HG02981 (cell line): ENCODE measurements at regions not wholly inside any gene's neighbourhood (a gene's known extent, or its start where the extent isn't known, plus 50 kb on each side); places are given as distances from the start of the nearest gene placed in this dataset.
"Not testable (repeated sequence)": the region's sequence is repeated elsewhere in the genome, so short reads cannot be mapped to it uniquely, and the experiment has no call there.

Experiments
- ATAC-seq: cut with Tn5 transposase; IDR thresholded peaks from one replicate; pipeline ENCODE4 v1.9.1; 2021; ENCODE audit warnings: mild to moderate bottlenecking, moderate library complexity; ENCODE audit not compliant: unreplicated experiment

DNA sequence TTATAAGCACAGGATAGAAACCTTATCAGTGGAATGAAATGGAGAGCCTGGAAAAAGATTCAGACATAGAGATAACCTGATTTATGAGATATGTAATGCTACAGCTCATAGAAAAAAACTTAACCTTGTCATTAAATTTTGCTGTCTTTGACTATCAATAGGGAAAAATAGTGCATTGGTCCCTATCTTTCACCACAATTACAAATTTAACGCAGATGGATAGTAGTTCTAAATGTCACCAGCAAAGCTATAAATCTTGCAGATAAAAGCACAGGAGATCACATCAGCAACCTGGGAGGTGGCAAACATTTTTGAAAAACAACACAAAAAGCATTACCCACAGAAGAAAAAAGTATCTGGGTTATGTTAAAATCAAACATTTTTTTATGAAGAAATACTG is 831.6 kb downstream of the BRINP3 start:
- ATAC-seq, result no peak

- no peak for ATAC-seq
Measured at GRCh38 chr1:189654906-189655305, 822.8 kb downstream of the BRINP3 start.

GRCh38 chr1:189656628-189657530 is 820.8 kb downstream of the BRINP3 start:
- ATAC-seq, result no peak

DNA sequence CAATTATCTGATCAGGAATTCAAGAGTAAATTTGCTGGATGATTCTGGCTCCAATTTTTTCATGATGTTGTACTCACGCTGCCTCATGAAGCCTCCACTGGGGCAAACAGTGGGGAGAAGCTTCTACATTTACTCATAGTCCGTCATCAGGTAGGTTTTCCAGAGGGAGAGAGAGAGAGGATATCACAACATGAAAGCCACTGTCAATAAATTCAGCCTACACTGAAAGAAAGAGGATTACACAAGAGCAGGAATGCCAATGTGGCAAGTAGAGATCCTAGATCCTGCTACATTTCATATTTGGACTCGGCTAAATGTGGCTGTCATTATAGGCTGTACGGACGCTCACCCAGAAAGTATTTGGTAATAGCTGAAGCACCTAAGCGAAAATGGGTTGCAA is 819.9 kb downstream of the BRINP3 start:
- ATAC-seq, result no peak

DNA sequence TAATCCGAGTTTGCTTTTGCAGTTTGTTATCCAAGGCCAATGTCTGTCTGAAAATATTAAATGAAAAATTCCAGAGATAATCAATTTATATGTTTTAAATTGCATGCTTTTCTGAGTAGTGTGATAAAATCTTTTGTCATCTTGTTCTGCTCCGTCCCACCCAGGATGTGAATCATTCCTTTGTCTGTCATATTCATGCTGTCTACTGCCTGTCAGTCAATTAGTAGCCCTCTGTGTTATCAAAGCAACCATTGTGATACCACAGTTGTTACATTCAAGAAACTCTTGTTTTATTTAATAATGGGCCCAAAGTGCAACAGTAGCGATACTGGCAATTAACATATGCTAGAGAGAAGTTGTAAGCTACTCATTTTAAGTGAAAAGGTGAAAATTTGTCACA is 819.3 kb downstream of the BRINP3 start:
- no peak for ATAC-seq

DNA sequence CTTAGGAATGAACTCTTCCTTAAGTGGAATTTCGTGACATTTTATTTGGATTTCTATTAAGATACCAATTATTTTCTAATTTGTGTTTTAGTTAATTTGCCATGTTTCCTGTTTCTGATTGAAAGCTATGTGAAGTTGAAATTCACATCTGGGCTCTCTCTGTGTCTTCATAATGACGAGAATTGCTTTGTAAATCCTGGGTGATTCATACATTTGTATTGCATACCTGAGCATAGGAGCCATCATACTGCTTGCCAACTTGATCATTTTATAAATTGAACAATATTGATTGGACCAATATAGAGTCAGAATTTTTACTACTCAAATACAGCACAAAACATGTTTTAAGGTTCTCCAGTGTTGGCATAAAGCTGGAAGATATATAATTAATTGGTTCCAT is 817.9 kb downstream of the BRINP3 start:
- ATAC-seq, result no peak

DNA sequence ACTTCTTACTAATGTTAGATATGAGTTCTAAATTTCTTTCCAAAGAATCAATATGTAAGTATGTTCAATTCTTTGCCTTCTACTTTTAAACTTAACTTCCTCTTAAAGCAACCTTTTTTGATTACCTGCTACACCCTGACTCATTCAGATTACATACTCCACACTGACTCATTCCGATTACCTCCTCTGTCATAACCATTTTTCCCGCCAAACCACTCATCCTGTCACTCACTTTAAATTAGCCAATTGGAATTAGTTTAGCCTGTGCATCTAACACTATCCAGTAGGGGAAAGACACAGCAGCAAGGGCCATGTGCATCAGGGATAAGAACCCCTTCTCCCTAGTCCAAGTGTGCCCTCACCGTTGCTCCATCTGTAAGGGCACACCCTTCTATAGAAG is 815.5 kb downstream of the BRINP3 start:
- ATAC-seq, result no peak

DNA sequence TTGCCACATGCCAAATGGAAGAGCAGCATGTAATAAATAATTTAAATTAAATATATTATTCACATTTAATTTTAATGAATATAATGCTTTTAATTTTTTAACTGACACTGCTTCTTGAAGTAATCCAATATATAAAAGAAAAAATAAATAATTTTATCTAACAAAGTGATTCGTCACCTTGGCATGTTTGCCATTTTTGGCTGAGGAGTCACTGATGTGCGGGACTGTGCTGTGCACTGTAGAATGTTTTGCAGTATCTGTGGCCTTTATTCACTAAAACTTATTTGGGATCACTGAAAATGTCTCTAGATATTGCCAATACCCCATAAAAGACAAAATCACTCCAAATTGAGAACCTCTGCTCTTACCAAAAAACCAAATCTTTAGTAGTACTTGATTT is 807.8 kb downstream of the BRINP3 start:
- ATAC-seq, result no peak

DNA sequence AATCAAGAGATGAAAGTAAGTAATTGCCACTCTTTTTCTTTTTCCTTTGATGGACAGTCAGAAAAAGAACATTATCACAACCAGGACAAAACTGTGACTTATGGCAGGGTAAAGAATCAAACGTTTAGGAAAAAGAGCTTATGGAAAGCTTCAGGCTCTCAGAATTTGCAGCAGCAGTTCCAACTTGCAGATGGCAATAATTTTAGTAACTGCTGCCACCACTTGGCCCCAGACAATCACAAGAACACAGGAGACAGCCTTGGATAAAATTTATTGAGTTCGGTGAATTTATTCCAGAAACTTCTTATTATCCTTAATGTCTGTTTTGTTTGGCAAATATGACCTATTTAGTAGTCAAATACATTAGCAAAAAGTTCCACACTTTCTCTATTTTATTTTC is 804.4 kb downstream of the BRINP3 start:
- ATAC-seq, result no peak

DNA sequence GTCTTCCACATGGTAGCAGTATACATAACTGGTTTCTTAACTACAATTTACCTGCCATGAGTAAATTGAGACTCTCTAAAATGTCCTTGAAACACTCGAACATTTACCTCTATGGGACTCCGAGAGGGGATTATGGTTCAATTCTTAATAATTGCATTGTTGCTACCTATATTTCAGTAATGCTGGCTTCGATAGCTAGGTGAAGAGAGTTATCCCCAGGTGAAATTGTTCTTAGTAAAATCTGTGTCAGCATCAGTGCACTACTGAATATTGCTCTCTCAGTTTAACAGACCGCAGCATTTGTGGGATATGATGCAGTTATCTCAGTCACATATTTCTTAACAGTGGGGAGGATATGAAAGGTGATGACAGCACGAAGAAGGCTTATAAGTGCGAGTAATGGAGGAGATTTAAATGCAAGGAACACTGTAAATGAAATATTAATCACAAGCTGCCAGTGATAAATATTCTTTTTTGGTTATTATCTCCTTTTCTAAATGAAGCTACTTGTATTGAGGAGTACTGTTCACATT is 801.9 kb downstream of the BRINP3 start:
- ATAC-seq, result no peak

GRCh38 chr1:189678779-189679178 is 798.9 kb downstream of the BRINP3 start:
- ATAC-seq, result no peak

DNA sequence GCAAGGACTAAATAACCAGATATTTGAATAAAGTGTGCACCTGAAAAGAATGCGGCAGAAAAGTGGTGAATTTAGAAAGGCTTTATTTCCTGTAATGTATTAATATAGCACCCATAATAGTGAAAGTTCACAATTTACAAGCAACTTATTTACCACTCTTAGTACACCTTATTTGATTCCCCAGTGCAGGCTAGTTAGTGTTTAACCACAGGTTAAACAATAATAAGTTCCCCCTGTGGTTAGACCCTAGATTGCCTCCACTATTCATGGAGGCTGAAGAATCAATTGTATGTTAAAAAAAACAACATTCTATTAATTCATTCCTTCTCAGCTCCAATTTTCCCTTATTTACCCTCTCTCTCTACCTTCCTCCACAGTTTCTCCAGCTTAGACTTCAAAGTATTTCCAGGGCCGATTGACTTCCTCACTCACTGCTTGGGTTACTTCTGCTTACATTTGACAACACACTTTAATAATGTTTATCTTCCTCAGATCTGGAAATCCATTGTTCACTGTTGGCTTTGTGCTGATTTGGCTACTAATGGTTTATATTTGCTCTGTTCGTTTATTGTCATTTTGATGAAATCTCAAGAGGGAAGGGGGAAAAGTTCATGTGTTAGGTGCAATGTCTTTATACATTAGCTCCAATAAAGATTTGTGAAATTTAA is 796.3 kb downstream of the BRINP3 start:
- ATAC-seq, result peak; percentile 94

- ATAC-seq, result no peak
Measured at GRCh38 chr1:189682591-189682990, 795.1 kb downstream of the BRINP3 start.

- no peak for ATAC-seq
Measured at GRCh38 chr1:189686288-189686687, 791.4 kb downstream of the BRINP3 start.

DNA sequence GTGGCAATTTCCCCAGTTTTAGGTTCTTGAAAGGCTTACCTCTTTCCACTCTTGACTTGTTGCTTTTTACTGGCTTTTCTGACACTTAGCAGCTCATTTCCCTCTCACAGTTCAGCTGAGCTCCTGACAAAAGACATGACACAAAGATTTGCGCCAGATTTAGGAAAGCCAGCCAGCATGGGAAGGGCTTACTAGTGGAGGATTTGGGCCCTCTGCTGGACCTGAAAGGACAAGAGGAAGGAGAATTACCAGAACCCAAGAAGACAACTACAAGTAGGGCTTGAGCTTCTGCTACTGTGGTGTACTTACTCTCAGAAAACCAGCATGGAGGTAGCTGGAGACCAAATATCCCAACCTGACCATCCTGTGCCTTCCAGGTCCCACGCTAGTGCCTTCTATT is 784.5 kb downstream of the BRINP3 start:
- no peak for ATAC-seq

- no peak for ATAC-seq
Measured at GRCh38 chr1:189696297-189696696, 781.4 kb downstream of the BRINP3 start.

- ATAC-seq, result no peak
Measured at GRCh38 chr1:189697113-189697512, 780.6 kb downstream of the BRINP3 start.

DNA sequence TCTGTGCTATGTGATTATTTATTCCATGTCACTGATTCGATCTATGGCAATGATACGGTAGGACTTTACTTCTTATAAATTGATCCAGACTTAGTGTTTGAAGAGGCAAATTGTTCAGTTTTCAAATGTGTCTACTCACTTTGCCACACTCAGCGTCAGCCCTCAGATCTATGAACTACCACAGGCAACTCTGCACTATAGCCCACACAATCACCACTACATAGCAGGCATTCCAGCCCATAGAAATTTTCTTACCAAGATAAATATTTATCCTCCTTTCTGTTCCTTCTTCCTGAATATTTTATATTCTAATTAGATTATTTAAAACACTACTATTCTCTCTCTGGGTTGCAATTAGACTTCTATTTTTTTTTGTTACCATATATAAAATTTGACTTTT is 776.1 kb downstream of the BRINP3 start:
- ATAC-seq, result no peak

- no peak for ATAC-seq
Measured at GRCh38 chr1:189706594-189706993, 771.1 kb downstream of the BRINP3 start.

DNA sequence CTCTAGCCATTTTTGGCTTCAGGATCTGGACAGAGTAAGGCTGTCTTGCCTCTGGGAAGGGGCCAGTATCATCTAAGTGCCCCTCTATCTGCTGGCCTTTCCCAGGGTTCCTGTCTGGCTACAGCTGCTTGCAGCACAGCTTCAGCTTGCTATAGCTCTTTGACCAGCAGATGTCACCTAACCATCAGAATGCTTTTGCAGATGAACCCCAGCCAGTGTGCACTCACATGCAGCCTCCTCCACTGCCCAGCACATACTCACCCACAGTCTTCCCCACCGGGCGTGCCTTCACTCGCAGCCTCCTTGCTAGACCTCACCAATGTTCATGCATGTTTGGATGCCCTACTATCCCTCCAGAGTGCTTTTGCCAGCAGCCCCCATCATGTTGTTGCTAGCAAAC is 769.0 kb downstream of the BRINP3 start:
- no peak for ATAC-seq

DNA sequence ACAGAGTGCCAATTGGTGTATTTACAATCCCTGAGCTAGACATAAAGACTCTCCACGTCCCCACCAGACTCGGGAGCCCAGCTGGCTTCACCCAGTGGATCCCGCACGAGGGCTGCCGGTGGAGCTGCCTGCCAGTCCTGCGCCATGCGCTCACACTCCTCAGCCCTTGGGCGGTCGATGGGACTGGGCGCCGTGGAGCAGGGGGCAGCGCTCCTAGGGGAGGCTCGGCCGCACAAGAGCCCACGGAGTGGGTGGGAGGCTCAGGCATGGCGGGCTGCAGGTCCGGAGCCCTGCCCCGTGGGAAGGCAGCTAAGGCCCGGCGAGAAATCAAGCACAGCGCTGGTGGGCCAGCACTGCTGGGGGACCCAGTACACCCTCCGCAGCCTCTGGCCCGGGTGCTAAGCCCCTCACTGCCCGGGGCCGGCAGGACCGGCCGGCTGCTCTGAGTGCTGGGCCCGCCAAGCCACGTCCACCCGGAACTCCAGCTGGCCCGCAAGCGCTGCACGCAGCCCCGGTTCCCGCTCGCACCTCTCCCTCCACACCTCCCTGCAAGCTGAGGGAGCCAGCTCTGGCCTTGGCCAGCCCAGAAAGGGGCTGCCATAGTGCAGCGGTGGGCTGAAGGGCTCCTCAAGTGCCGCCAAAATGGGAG is 759.4 kb downstream of the BRINP3 start:
- not testable (repeated sequence) for ATAC-seq

- ATAC-seq, result no peak
Measured at GRCh38 chr1:189726806-189727205, 750.9 kb downstream of the BRINP3 start.
